C4-2B (cell line): ENCODE measurements at regions not wholly inside any gene's neighbourhood (a gene's known extent, or its start where the extent isn't known, plus 50 kb on each side); places are given as distances from the start of the nearest gene placed in this dataset.

Source experiments
- CTCF ChIP-seq: fragments of 450-650 bp; conservative IDR thresholded peaks from 2 replicates; pipeline ENCODE4 v1.5.1; 2017; ENCODE audit warnings: mild to moderate bottlenecking
- ZFX ChIP-seq: fragments of 450-650 bp; IDR thresholded peaks from 2 replicates; pipeline ENCODE4 v1.6.1; 2017

GRCh38 chr5:82422751-82423181 lies 144.6 kb upstream of the RPS23 start:
- no peak for TF ChIP-seq CTCF
- TF ChIP-seq ZFX, result no peak
